Fibroblast of peridontal ligament (primary cell): ENCODE measurements at regions not wholly inside any gene's neighbourhood (a gene's known extent, or its start where the extent isn't known, plus 50 kb on each side); places are given as distances from the start of the nearest gene placed in this dataset.
"Not testable (repeated sequence)": the region's sequence is repeated elsewhere in the genome, so short reads cannot be mapped to it uniquely, and the experiment has no call there.

Experiments
- DNase-seq: peaks from one replicate; pipeline ENCODE4 v3.0.0-alpha.2; 2010; ENCODE audit errors: extremely low read depth

GRCh38 chr2:111400598-111401253 lies 280.0 kb downstream of the BCL2L11 start:
- DNase-seq, result not testable (repeated sequence)

GRCh38 chr2:111401270-111402140 lies 280.8 kb downstream of the BCL2L11 start:
- DNase-seq, result not testable (repeated sequence)

- DNase-seq, result not testable (repeated sequence)
Observed at GRCh38 chr2:111402450-111402849, 281.7 kb downstream of the BCL2L11 start.

- not testable (repeated sequence) for DNase-seq
Observed at GRCh38 chr2:111403287-111403686, 282.6 kb downstream of the BCL2L11 start.

- DNase-seq, result not testable (repeated sequence)
Observed at GRCh38 chr2:111406616-111407015, 285.9 kb downstream of the BCL2L11 start.

GRCh38 chr2:111407632-111408194 lies 287.0 kb downstream of the BCL2L11 start:
- not testable (repeated sequence) for DNase-seq

GRCh38 chr2:111410868-111411406 lies 290.2 kb downstream of the BCL2L11 start:
- not testable (repeated sequence) for DNase-seq

GRCh38 chr2:111411867-111412681 lies 291.4 kb downstream of the BCL2L11 start:
- DNase-seq, result not testable (repeated sequence)

GRCh38 chr2:111412841-111413650 lies 292.3 kb downstream of the BCL2L11 start:
- DNase-seq, result peak; percentile 3

- not testable (repeated sequence) for DNase-seq
Observed at GRCh38 chr2:111413950-111414349, 293.2 kb downstream of the BCL2L11 start.

GRCh38 chr2:111415765-111416743 lies 295.3 kb downstream of the BCL2L11 start:
- DNase-seq, result not testable (repeated sequence)

GRCh38 chr2:111417026-111417425 lies 296.3 kb downstream of the BCL2L11 start:
- DNase-seq, result not testable (repeated sequence)

- not testable (repeated sequence) for DNase-seq
Observed at GRCh38 chr2:111418091-111418875, 297.6 kb downstream of the BCL2L11 start.

GRCh38 chr2:111420074-111420473 lies 299.4 kb downstream of the BCL2L11 start:
- not testable (repeated sequence) for DNase-seq

GRCh38 chr2:111420835-111421234 lies 300.1 kb downstream of the BCL2L11 start:
- not testable (repeated sequence) for DNase-seq

GRCh38 chr2:111421949-111422348 lies 301.2 kb downstream of the BCL2L11 start:
- DNase-seq, result not testable (repeated sequence)

GRCh38 chr2:111422562-111422961 lies 301.8 kb downstream of the BCL2L11 start:
- DNase-seq, result not testable (repeated sequence)

GRCh38 chr2:111423184-111423583 lies 302.5 kb downstream of the BCL2L11 start:
- not testable (repeated sequence) for DNase-seq
